H9 (cell line): ENCODE measurements at regions not wholly inside any gene's neighbourhood (a gene's known extent, or its start where the extent isn't known, plus 50 kb on each side); places are given as distances from the start of the nearest gene placed in this dataset.

Experiments used
- DNase-seq: peaks from one replicate; pipeline ENCODE4 v3.0.0-alpha.2; 2017
- H2AFZ ChIP-seq: one replicate; pipeline ENCODE4 v1.6.1; 2013; ENCODE audit warnings: mild to moderate bottlenecking, low read length, control low read depth, moderate library complexity
- H2AK5ac ChIP-seq: 2 replicates; pipeline ENCODE4 v1.6.1; 2013; ENCODE audit warnings: low read length, control low read depth, mixed read lengths; ENCODE audit not compliant: insufficient read length
- H2BK120ac ChIP-seq: one replicate; pipeline ENCODE4 v1.6.1; 2013; ENCODE audit warnings: low read depth, mild to moderate bottlenecking, low read length, control low read depth, inconsistent platforms; ENCODE audit not compliant: poor library complexity, severe bottlenecking
- H2BK12ac ChIP-seq: 2 replicates; pipeline ENCODE4 v1.6.1; 2013; ENCODE audit warnings: low read length, control low read depth, mixed read lengths, low read depth; ENCODE audit not compliant: insufficient read length
- H2BK15ac ChIP-seq: 2 replicates; pipeline ENCODE4 v1.6.1; 2013; ENCODE audit warnings: low read depth, low read length, control low read depth
- H2BK20ac ChIP-seq: one replicate; pipeline ENCODE4 v1.6.1; 2013; ENCODE audit warnings: low read depth, mild to moderate bottlenecking, low read length, control low read depth, inconsistent platforms; ENCODE audit not compliant: poor library complexity, severe bottlenecking
- H2BK5ac ChIP-seq: 2 replicates; pipeline ENCODE4 v1.6.1; 2013; ENCODE audit warnings: low read length, control low read depth, mixed read lengths; ENCODE audit not compliant: insufficient read length
- H3K14ac ChIP-seq: 2 replicates; pipeline ENCODE4 v1.6.1; 2013; ENCODE audit warnings: low read length, control low read depth; ENCODE audit not compliant: insufficient read depth
- H3K18ac ChIP-seq: 2 replicates; pipeline ENCODE4 v1.6.1; 2013; ENCODE audit warnings: low read depth, mild to moderate bottlenecking, mixed read lengths, low read length, control low read depth; ENCODE audit not compliant: insufficient read length
- H3K23ac ChIP-seq: 2 replicates; pipeline ENCODE4 v1.6.1; 2013; ENCODE audit warnings: low read length, control low read depth, mixed read lengths, low read depth; ENCODE audit not compliant: insufficient read length
- H3K23me2 ChIP-seq: 2 replicates; pipeline ENCODE4 v1.6.1; 2013; ENCODE audit warnings: low read depth, mild to moderate bottlenecking, mixed read lengths, low read length, control low read depth; ENCODE audit not compliant: insufficient read length, poor library complexity, severe bottlenecking
- H3K27ac ChIP-seq: 2 replicates; pipeline ENCODE4 v1.5.1; 2013; ENCODE audit warnings: low read length, control low read depth, mixed read lengths, low read depth; ENCODE audit not compliant: insufficient read length
- H3K27me3 ChIP-seq: 2 replicates; pipeline ENCODE4 v1.6.1; 2013; ENCODE audit warnings: low read length, control low read depth, inconsistent platforms; ENCODE audit not compliant: insufficient read depth
- H3K4ac ChIP-seq: 2 replicates; pipeline ENCODE4 v1.6.1; 2013; ENCODE audit warnings: low read depth, mild to moderate bottlenecking, control low read depth, inconsistent platforms, low read length, moderate library complexity
- H3K4me1 ChIP-seq: 2 replicates; pipeline ENCODE4 v1.6.1; 2013; ENCODE audit warnings: low read length, control low read depth, inconsistent platforms; ENCODE audit not compliant: insufficient read depth
- H3K4me2 ChIP-seq: 2 replicates; pipeline ENCODE4 v1.6.1; 2013; ENCODE audit warnings: low read length, control low read depth, mixed read lengths; ENCODE audit not compliant: insufficient read length, insufficient read depth
- H3K56ac ChIP-seq: 2 replicates; pipeline ENCODE4 v1.6.1; 2013; ENCODE audit warnings: low read depth, mild to moderate bottlenecking, mixed read lengths, low read length, control low read depth; ENCODE audit not compliant: insufficient read length
- H3K79me1 ChIP-seq: 2 replicates; pipeline ENCODE4 v1.6.1; 2013; ENCODE audit warnings: low read depth, mild to moderate bottlenecking, moderate library complexity, low read length, control low read depth, inconsistent platforms; ENCODE audit not compliant: insufficient read depth, poor library complexity, severe bottlenecking
- H3K79me2 ChIP-seq: 2 replicates; pipeline ENCODE4 v1.6.1; 2013; ENCODE audit warnings: low read length, control low read depth, inconsistent platforms; ENCODE audit not compliant: insufficient read depth
- H3K9ac ChIP-seq: 2 replicates; pipeline ENCODE4 v1.6.1; 2013; ENCODE audit warnings: low read length, control low read depth, mixed read lengths; ENCODE audit not compliant: insufficient read length; ENCODE audit errors: extremely low read depth
- H3K9me3 ChIP-seq: one replicate; pipeline ENCODE4 v1.6.1; 2013; ENCODE audit warnings: low read depth, low read length, inconsistent platforms; ENCODE audit not compliant: control insufficient read depth
- H3T11ph ChIP-seq: one replicate; pipeline ENCODE4 v1.6.1; 2013; ENCODE audit warnings: mild to moderate bottlenecking, low read length, control low read depth, inconsistent platforms
- H4K20me1 ChIP-seq: one replicate; pipeline ENCODE4 v1.6.1; 2013; ENCODE audit not compliant: control insufficient read depth, insufficient read length, insufficient read depth
- H4K5ac ChIP-seq: 2 replicates; pipeline ENCODE4 v1.6.1; 2013; ENCODE audit warnings: low read depth, mild to moderate bottlenecking, mixed read lengths, low read length, control low read depth; ENCODE audit not compliant: insufficient read length
- H4K8ac ChIP-seq: replicated peaks from 2 replicates; pipeline ENCODE4 v1.6.1; 2013; ENCODE audit warnings: low read length, control low read depth, mixed read lengths, low read depth; ENCODE audit not compliant: insufficient read length
- H4K91ac ChIP-seq: 2 replicates; pipeline ENCODE4 v1.6.1; 2013; ENCODE audit warnings: low read depth, mild to moderate bottlenecking, moderate library complexity, mixed read lengths, low read length, control low read depth; ENCODE audit not compliant: insufficient read length
- H3K27ac Mint-ChIP-seq, 3 experiments: 2 replicates in 2 of 3; 3 replicates in 1 of 3; pipeline ENCODE4 v1.8.0; 2020 to 2021; ENCODE audit warnings: mixed read lengths in 3 of 3, mild to moderate bottlenecking in 1 of 3, moderate library complexity in 1 of 3
- H3K27me3 Mint-ChIP-seq: 2 replicates; pipeline ENCODE4 v1.8.0; 2021; ENCODE audit warnings: low read depth, mild to moderate bottlenecking, moderate library complexity, mixed read lengths
- H3K36me3 Mint-ChIP-seq, 3 experiments: 2 replicates in 2 of 3; 3 replicates in 1 of 3; pipeline ENCODE4 v1.8.0; 2020 to 2021; ENCODE audit warnings: low read depth in 3 of 3, mixed read lengths in 3 of 3; ENCODE audit not compliant: insufficient read depth in 1 of 3
- H3K4me1 Mint-ChIP-seq, 2 experiments: 2 replicates each; pipeline ENCODE4 v1.8.0; 2020; ENCODE audit warnings: mixed read lengths in 2 of 2
- H3K4me3 Mint-ChIP-seq, 2 experiments: 2 replicates in 1 of 2; 3 replicates in 1 of 2; pipeline ENCODE4 v1.8.0; 2020 to 2021; ENCODE audit warnings: mild to moderate bottlenecking in 2 of 2, mixed read lengths in 2 of 2, moderate library complexity in 1 of 2
- H3K9me3 Mint-ChIP-seq, 2 experiments: 2 replicates in 1 of 2; 3 replicates in 1 of 2; pipeline ENCODE4 v1.8.0; 2020; ENCODE audit warnings: mild to moderate bottlenecking in 2 of 2, mixed read lengths in 2 of 2, moderate library complexity in 1 of 2
- CTCF ChIP-seq: fragments of 200-600 bp; sonication (generic); conservative IDR thresholded peaks from 3 replicates; pipeline ENCODE4 v1.8.0; 2021; ENCODE audit warnings: antibody characterized with exemption, mild to moderate bottlenecking
- whole genome bisulfite sequencing: extraction: QIAGEN DNeasy Blood & Tissue Kit; methylation state at CpG from one replicate; pipeline ENCODE4 v1.1.7; 2013; ENCODE audit warnings: missing lambda C conversion rate, low lambda C conversion rate, mixed read lengths; ENCODE audit not compliant: insufficient read length; ENCODE audit errors: extremely low coverage; 5-methylcytosine and 5-hydroxymethylcytosine counted together

DNA sequence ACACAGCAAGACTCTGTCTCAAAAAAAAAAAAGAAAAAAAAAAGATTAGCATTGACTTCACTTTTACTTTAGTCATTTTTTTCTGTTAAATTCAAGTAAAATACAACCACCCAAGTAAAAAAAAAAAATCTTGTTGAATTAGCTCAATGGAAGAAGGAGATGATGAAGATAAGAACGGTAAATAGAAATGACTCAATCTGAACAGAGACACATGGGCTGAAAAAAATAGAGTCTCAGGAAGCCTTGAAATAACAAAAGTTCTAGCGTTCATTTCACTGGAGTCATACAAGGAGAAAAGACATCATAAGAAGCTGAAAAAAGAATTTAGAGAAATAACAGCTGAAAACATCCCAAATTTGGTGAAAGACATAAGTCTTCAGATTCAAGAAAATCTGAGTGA, 75.5 kb downstream of the CASP3 start:
- Histone ChIP-seq H2BK12ac (no peak overlapping the region), H3K4me2 (no peak overlapping the region), H2BK5ac (no peak overlapping the region), H3K4me1 (no peaks in the 10 kb centered on the region; the same call in 1 of the 2 replicates), H3K23me2 (no peaks in the 10 kb centered on the region), H4K91ac (no peak overlapping the region), H4K8ac (no peak overlapping the region), H2AFZ (no peak overlapping the region), H4K5ac (no peak overlapping the region), H3K79me1 (no peaks in the 10 kb centered on the region), H3K9me3 (no peaks in the 10 kb centered on the region), H4K20me1 (no peaks in the 10 kb centered on the region), H3K27ac (no peak overlapping the region), H3K14ac (no peak overlapping the region), H2BK20ac (no peak overlapping the region), H3K79me2 (no peaks in the 10 kb centered on the region), H3K18ac (no peak overlapping the region), H3K23ac (no peak overlapping the region), H2AK5ac (no peak overlapping the region), H3K9ac (no peak overlapping the region), H2BK15ac (no peak overlapping the region), H3K27me3 (no peaks in the 10 kb centered on the region), H2BK120ac (no peak overlapping the region), H3K56ac (no peak overlapping the region), H3T11ph (no peak overlapping the region), H3K4ac (no peak overlapping the region)
- H3K27me3 Mint-ChIP-seq = no peaks in the 10 kb centered on the region
- H3K9me3 Mint-ChIP-seq = peaks cover 6 to 8% of the 10 kb centered on the region in 2 experiments
- no peak overlapping the region for H3K27ac Mint-ChIP-seq
- no peak for DNase-seq
- H3K4me3 Mint-ChIP-seq = no peak overlapping the region
- no CpG with 5 or more reads among the region's 2 CpGs for WGBS
- peaks cover 0 to 4% (median 4%) of the 10 kb centered on the region in 3 experiments; a peak in 4 of 7 replicates for H3K36me3 Mint-ChIP-seq
- TF ChIP-seq CTCF = no peak
- peaks cover 10 to 11% of the 10 kb centered on the region in 2 experiments for H3K4me1 Mint-ChIP-seq
